ENCODE measurements at regions not wholly inside any gene's neighbourhood (a gene's known extent, or its start where the extent isn't known, plus 50 kb on each side); places are given as distances from the start of the nearest gene placed in this dataset.

DNA sequence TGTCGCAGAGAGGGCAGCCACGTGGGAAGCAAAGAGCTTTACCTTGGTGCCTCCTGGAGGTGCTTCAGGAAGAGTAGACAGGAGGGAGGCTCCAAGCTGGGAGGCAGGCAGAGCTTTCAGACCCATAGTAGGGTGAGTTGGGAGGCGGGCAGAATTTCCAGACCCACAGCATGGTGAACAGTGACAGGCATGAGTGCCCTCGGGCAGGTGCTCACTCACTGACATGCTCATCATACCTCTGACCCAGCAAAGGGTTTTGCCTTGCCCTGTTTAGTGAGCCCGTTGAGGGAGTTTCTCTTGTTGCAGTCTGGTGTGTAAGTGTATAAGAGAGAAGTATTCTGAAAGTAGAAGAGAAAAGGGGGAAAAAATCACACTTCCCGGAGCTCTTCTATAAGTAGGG, 86.4 kb upstream of the NTM start:
- ATAC-seq: no peak
- H3K27ac ChIP-seq: no peak overlapping the region
- H3K27me3 ChIP-seq: no peaks in the 10 kb centered on the region
- TF ChIP-seq POLR2A (IDR thresholded peaks at IDR 0.05) (no peak), EP300 (IDR thresholded peaks at IDR 0.05) (no peak), POLR2AphosphoS5 (IDR thresholded peaks at IDR 0.05) (no peak)
- TF ChIP-seq, protein P1, sequence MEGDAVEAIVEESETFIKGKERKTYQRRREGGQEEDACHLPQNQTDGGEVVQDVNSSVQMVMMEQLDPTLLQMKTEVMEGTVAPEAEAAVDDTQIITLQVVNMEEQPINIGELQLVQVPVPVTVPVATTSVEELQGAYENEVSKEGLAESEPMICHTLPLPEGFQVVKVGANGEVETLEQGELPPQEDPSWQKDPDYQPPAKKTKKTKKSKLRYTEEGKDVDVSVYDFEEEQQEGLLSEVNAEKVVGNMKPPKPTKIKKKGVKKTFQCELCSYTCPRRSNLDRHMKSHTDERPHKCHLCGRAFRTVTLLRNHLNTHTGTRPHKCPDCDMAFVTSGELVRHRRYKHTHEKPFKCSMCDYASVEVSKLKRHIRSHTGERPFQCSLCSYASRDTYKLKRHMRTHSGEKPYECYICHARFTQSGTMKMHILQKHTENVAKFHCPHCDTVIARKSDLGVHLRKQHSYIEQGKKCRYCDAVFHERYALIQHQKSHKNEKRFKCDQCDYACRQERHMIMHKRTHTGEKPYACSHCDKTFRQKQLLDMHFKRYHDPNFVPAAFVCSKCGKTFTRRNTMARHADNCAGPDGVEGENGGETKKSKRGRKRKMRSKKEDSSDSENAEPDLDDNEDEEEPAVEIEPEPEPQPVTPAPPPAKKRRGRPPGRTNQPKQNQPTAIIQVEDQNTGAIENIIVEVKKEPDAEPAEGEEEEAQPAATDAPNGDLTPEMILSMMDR (IDR thresholded peaks at IDR 0.05): no peak
- H3K9me3 ChIP-seq: no peaks in the 10 kb centered on the region
- H3K4me1 ChIP-seq: no peaks in the 10 kb centered on the region
- no peaks in the 10 kb centered on the region for H3K36me3 ChIP-seq
- no peak overlapping the region for H3K4me3 ChIP-seq
- 100% methylated on average over 1 of the region's 6 CpGs; no CpG with 5 or more reads in 1 of the 2 donors for WGBS, 2 donors (ENCODE audit: low coverage in 1 of 2)

DNA sequence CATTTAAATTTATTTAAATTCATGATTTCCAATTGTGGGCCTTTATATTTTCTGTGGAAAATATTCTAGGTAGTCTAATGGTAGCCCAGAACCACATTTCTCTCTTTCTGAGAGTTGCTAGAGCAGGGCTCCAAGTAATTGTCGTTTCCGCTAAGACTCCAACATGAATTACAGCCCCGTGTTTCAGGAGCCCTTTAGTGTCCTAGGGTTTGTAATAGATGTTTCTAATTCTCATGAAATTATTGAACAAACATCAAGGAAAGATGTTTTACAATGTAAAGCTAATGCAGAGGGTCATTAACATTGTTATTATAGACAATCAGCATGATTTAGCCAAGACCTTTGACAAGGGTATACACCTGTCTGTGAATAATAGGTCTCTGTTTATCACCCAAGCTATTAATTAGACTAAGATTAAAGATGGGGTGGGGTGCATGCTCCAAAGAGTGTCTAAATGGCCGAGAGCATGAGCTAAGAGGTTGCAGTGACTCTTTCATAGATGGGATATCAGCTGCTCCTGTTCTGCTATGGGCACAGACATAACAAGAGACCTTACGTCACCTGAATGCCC, 81.8 kb upstream of the NTM start:
- no peaks in the 10 kb centered on the region for H3K36me3 ChIP-seq
- no peak overlapping the region for H3K4me3 ChIP-seq
- WGBS, 2 donors (ENCODE audit: low coverage in 1 of 2): 72 to 92% methylated on average over 4 to 5 of the region's 5 CpGs
- peaks cover 14% of the 10 kb centered on the region for H3K27me3 ChIP-seq
- TF ChIP-seq, protein P1 (IDR thresholded peaks at IDR 0.05): no peak
- TF ChIP-seq EP300 (IDR thresholded peaks at IDR 0.05): no peak
- TF ChIP-seq POLR2AphosphoS5 (IDR thresholded peaks at IDR 0.05): no peak
- TF ChIP-seq POLR2A (IDR thresholded peaks at IDR 0.05): no peak
- no peak overlapping the region for H3K27ac ChIP-seq
- no peaks in the 10 kb centered on the region for H3K9me3 ChIP-seq
- H3K4me1 ChIP-seq: no peaks in the 10 kb centered on the region
- ATAC-seq: no peak

DNA sequence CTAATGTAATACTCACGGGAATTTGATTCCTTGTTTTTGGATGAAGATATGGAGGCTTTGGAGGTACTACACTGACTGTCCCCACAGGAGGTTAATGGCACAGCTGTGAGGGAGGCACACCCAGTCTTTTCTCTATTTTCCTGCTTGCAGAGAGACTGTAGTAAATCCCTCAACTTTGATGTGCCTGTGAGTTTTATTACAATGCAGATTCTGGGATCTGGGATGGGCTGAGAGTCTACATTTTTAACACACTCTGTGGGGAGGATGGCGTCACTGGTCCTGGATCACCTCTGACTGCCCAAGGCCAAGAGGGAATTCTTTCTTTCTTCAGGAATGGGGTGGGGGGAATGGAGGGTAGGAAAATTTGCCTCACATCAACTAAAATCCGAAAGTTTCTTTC, 80.2 kb upstream of the NTM start:
- Histone ChIP-seq H3K27me3 (peaks cover 14% of the 10 kb centered on the region), H3K4me3 (no peak overlapping the region), H3K9me3 (no peaks in the 10 kb centered on the region), H3K4me1 (no peaks in the 10 kb centered on the region), H3K36me3 (no peaks in the 10 kb centered on the region), H3K27ac (no peak overlapping the region)
- no peak for TF ChIP-seq POLR2AphosphoS5 (IDR thresholded peaks at IDR 0.05)
- TF ChIP-seq POLR2A (IDR thresholded peaks at IDR 0.05): no peak
- TF ChIP-seq, protein P1 (IDR thresholded peaks at IDR 0.05): no peak
- no peak for TF ChIP-seq EP300 (IDR thresholded peaks at IDR 0.05)
- no peak for ATAC-seq
- WGBS, 2 donors (ENCODE audit: low coverage in 1 of 2): 50 to 100% methylated on average over 2 to 3 of the region's 3 CpGs

DNA sequence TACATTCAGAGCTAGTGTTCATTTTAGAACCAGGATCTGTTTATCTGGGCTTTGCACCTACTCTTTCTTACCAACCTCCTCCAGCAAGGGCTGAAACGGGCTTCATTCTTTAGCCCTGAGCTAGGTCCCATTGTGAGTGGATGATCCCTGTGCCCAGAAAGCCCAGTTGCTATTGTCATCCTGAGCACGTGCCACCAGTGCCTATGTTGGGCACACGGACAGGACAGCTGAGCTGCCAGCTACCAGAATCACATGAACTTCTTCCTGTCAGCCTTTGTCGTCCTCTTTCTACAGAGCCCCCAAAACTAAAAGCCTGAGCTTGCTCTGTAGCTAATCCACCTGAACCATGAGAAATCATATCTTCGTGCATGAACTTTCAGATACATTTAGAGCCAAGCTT, 74.4 kb upstream of the NTM start:
- no peak for ATAC-seq

DNA sequence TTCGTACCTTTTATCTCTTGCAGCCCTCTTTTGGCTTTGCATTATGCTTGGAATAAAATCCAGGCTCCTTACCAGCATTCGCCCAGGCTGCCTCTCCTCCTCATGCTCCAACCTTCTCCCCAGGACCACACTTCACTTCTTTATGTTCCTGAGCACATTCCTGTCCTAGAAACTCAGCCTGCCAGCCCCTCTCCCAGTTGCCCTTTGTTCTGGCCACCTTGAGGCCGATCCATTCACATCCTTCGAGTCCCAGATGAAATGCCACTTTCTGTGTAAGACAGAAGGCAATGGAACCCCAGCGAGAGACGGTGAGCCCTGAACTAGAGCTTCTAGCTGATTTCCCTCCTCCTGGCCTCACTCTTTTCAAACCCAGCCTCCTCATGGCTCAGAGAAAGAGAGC, 73.0 kb upstream of the NTM start:
- WGBS, 2 donors (ENCODE audit: low coverage in 1 of 2): 80 to 82% methylated on average over 3 to 5 of the region's 6 CpGs
- H3K4me3 ChIP-seq: no peak overlapping the region
- no peaks in the 10 kb centered on the region for H3K36me3 ChIP-seq
- no peaks in the 10 kb centered on the region for H3K9me3 ChIP-seq
- no peak overlapping the region for H3K27ac ChIP-seq
- H3K27me3 ChIP-seq: peaks cover 26% of the 10 kb centered on the region
- TF ChIP-seq POLR2AphosphoS5 (IDR thresholded peaks at IDR 0.05) (no peak), POLR2A (IDR thresholded peaks at IDR 0.05) (no peak), EP300 (IDR thresholded peaks at IDR 0.05) (no peak)
- TF ChIP-seq, protein P1 (IDR thresholded peaks at IDR 0.05): no peak
- no peaks in the 10 kb centered on the region for H3K4me1 ChIP-seq
- ATAC-seq: no peak

More for the DNA sequence above, 74.4 kb upstream of the NTM start:
- H3K4me1 ChIP-seq: no peaks in the 10 kb centered on the region
- peaks cover 28% of the 10 kb centered on the region for H3K27me3 ChIP-seq
- no peaks in the 10 kb centered on the region for H3K36me3 ChIP-seq
- H3K27ac ChIP-seq: no peak overlapping the region
- no peak overlapping the region for H3K4me3 ChIP-seq
- H3K9me3 ChIP-seq: no peaks in the 10 kb centered on the region
- TF ChIP-seq, protein P1 (IDR thresholded peaks at IDR 0.05): no peak
- TF ChIP-seq EP300 (IDR thresholded peaks at IDR 0.05): no peak
- no peak for TF ChIP-seq POLR2A (IDR thresholded peaks at IDR 0.05)
- no peak for TF ChIP-seq POLR2AphosphoS5 (IDR thresholded peaks at IDR 0.05)
- WGBS, 2 donors (ENCODE audit: low coverage in 1 of 2): 92 to 100% methylated on average over 2 of the region's 5 CpGs
